HG02610 (cell line): ENCODE measurements at regions not wholly inside any gene's neighbourhood (a gene's known extent, or its start where the extent isn't known, plus 50 kb on each side); places are given as distances from the start of the nearest gene placed in this dataset.

Source experiments
- ATAC-seq: cut with Tn5 transposase; IDR thresholded peaks from one replicate; pipeline ENCODE4 v1.9.1; 2021; ENCODE audit warnings: mild to moderate bottlenecking, moderate library complexity; ENCODE audit not compliant: unreplicated experiment

GRCh38 chr15:96274087-96274440 is 56.4 kb upstream of the NR2F2 start:
- ATAC-seq = no peak

DNA sequence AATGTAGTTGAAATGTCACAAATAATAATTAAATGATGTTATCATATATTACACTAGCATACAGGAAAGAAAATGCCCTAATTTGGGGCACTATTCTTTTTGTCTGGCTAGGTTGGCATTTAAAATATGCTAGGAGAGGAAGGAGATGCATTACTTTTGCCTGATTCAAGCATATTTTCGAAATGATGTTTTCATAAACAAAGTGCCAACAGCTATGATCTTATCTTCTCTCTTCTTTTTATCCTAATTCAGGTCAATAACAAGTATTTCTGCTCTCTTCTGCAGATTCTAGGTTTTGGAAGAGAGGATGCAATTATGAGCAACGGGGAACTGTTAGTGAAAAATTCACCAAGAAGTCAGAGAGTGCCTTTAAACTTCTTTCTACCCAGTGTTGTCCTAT is 55.8 kb upstream of the NR2F2 start:
- ATAC-seq = no peak

DNA sequence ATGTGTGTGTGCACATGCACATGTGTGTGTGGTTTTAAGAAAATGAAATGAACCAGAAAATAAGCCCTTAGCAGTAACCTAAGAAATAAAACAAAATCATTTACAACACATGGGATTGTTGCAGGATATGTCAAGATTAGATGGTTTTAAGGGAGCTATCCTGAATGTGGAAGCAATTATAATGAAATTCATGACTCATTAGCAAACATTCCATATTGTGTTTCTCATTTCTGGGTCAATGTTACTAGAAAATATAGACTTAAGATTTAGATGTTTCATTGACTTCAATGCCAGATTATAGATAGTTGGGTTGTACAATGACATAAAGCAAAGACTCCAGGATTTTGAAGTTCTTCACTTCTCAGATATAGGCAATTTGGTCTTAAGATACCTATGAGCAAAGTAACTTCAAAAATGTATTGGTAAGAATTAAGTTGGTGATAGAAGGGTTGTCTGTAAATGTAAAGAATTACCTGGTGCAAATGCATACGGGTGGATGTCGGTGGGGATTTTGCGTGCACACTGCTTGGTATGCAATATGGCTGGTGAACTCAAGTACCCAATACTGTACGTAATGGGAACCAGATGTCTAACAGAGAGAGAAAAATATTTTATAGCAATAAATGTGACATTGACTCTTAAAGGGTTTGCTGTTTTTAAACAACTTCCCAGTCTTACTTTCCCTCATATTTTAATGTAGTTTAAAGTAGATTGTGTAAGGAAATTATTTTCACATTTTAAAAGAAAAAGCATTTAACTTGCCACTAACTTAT is 53.9 kb upstream of the NR2F2 start:
- no peak for ATAC-seq
